Cardiac fibroblast (primary cell): ENCODE measurements at regions not wholly inside any gene's neighbourhood (a gene's known extent, or its start where the extent isn't known, plus 50 kb on each side); places are given as distances from the start of the nearest gene placed in this dataset.

Experiments
- DNase-seq, 2 donors: peaks; one replicate each; pipeline versions ENCODE4 v3.0.0 to v3.0.0-alpha.2; 2010; ENCODE audit warnings: low read depth in 2 of 2
- H3K4me3 ChIP-seq, 2 donors: replicated peaks in 1 of 2; 1 replicate in 1 of 2; 2 replicates in 1 of 2; pipeline ENCODE4 v1.5.1; 2011; ENCODE audit warnings: low read depth in 2 of 2, low read length in 2 of 2, mild to moderate bottlenecking in 2 of 2, moderate library complexity in 1 of 2
- CTCF ChIP-seq: IDR thresholded peaks from one replicate; pipeline ENCODE4 v1.5.1; 2011; ENCODE audit warnings: low read depth, mild to moderate bottlenecking, low read length, inconsistent platforms

DNA sequence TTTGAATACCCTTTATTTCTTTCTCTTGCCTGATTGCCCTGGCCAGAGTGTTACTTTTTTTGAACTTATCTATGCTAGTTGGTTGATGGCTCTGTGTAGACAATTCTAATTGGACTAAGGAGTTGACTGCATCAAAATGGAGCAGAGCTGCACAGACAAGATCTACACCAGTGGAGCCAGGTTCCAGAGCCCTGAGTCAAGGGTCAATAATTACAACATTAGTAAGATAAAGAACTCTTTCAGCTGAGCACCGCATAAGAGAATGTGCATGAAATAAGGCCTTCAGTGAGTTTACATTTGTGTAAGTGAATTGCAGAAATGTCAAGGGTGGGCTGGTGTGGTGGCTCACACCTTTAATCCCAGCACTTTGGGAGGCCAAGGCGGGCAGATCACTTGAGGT lies 599.7 kb upstream of the TENM3 start:
- DNase-seq = no peak
- TF ChIP-seq CTCF = no peak
- H3K4me3 ChIP-seq = no peak overlapping the region

GRCh38 chr4:181645489-181645888 lies 597.7 kb upstream of the TENM3 start:
- DNase-seq = no peak
- no peak overlapping the region for H3K4me3 ChIP-seq
- no peak for TF ChIP-seq CTCF

GRCh38 chr4:181646864-181647263 lies 596.3 kb upstream of the TENM3 start:
- no peak overlapping the region for H3K4me3 ChIP-seq
- TF ChIP-seq CTCF = no peak
- peak; percentile 44 to 76 for DNase-seq

DNA sequence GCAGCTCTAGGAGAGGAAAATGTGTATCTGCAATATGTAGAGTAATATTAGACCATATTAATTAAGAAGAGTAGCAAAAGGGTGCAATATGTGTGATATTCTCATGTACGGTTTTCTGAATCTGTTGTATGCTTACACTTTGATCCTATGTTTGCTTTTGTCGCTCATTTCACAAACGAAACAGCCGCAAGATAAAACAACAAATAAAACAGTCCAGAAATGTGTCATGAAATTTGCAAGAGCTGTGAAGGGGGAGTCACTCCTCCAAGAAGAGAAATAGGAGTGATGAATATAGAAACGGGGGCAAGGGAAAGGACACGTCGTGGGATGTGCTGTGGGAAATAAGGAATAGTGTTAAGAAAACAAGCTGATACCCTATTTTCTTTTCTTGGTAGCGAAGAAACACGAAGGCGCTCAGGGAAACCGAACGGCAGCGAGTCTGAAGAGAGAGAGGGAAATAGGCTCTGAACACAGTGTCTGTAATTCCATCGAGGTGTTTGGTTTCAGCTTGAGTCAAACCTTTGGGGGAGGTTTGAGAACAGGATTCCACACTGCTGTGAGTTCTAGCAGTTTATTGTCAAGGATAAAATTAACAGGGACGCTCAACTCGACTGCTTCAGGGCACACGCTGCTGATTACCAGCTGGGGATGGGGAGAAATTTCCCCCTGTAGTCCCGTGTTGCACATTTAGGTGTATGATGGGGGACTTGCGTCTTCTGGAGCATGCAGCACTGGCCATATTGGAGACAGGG lies 595.6 kb upstream of the TENM3 start:
- no peak for TF ChIP-seq CTCF
- peak; percentile 29 to 43 for DNase-seq
- H3K4me3 ChIP-seq = no peak overlapping the region

GRCh38 chr4:181650033-181650825 lies 593.0 kb upstream of the TENM3 start:
- H3K4me3 ChIP-seq = no peak overlapping the region
- DNase-seq = peak; percentile 26 to 47
- no peak for TF ChIP-seq CTCF

GRCh38 chr4:181656748-181657147 lies 586.5 kb upstream of the TENM3 start:
- TF ChIP-seq CTCF = no peak
- DNase-seq = no peak
- H3K4me3 ChIP-seq = no peak overlapping the region
